ENCODE measurements at regions not wholly inside any gene's neighbourhood (a gene's known extent, or its start where the extent isn't known, plus 50 kb on each side); places are given as distances from the start of the nearest gene placed in this dataset.

DNA sequence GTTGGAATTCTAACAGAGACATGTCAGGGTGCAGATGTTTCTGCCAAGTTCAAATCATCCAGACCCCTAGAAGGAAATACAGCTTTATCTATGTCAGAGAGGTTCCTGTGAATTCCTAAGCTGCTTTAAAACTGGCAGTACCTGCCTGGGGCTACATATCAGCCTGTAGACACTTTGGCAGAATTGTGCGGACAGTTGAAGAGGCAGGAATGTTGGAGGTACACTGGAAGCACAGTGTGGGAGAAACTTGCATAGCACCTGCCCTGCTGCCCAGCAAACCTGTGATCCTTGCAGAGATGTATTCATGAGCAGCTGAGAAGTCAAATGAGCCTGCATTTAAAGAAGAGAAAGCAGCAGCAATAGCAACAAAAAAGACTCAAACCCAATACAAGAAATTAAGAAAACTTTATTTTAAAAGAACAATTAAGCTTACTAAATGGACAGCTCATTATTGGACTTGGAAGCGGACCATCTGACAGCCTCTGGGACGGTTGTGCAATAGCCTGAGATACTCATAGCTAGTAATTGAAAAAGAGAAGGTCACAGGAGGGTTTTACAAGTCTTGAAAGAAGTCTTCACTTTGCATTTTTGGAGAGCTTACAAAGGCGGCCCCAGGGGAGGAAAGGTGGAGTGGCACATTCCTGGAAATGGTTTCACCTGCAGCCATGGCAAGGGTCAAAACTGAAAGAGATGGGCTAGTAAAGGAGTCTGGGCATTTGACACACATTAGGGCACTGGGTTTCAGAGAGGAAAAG, 280.9 kb upstream of the FLRT2 start:
- no peak for DNase-seq (ENCODE audit: low read depth in 2 of 3, low spot score in 2 of 3)

GRCh38 chr14:85250414-85251189, 279.3 kb upstream of the FLRT2 start:
- DNase-seq (ENCODE audit: low read depth in 2 of 3, low spot score in 2 of 3): no peak

DNA sequence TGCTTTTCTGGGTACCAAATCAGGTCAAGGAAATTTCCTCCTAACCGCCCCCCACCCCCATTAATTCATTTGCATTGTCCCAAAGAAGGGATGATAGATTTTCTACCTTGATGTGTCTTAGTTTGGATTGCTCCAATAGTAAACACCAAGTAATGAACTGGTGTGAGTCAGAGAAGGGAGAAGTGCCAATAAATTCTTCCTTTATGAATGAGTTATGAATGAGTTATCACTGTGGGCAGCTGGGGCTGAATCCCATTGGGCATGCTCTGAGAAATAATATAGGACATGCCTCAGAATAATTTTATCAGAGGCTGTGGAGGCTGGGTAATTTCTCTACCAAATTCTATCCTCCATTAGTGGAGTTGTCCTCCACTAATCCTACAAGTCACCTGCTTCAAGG, 277.9 kb upstream of the FLRT2 start:
- DNase-seq (ENCODE audit: low read depth in 2 of 3, low spot score in 2 of 3): no peak

GRCh38 chr14:85254711-85255110, 275.2 kb upstream of the FLRT2 start:
- DNase-seq (ENCODE audit: low read depth in 2 of 3, low spot score in 2 of 3): no peak

DNA sequence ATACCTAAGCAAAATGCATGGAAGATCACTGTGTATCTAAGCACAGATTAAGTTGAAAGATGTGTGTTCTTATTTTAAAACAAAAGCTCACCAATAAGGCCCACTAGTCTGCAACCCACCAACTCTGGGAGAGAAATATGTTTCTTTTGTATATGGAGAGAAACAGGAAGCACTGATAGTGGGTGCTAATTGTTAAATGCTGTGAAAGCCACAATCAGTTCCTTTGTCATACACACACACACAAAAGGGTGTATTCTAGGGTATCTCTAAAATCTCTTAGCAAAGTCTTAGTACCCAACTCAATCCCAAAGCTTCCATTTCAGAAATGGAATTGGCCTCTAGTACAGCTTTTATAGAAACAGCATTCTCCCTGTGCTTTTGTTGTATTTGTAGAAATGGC, 272.7 kb upstream of the FLRT2 start:
- DNase-seq (ENCODE audit: low read depth in 2 of 3, low spot score in 2 of 3): no peak

- DNase-seq (ENCODE audit: low read depth in 2 of 3, low spot score in 2 of 3): no peak
Observed at GRCh38 chr14:85263916-85264675, 265.8 kb upstream of the FLRT2 start.

GRCh38 chr14:85273099-85273677, 256.8 kb upstream of the FLRT2 start:
- no peak for DNase-seq (ENCODE audit: low read depth in 2 of 3, low spot score in 2 of 3)

DNA sequence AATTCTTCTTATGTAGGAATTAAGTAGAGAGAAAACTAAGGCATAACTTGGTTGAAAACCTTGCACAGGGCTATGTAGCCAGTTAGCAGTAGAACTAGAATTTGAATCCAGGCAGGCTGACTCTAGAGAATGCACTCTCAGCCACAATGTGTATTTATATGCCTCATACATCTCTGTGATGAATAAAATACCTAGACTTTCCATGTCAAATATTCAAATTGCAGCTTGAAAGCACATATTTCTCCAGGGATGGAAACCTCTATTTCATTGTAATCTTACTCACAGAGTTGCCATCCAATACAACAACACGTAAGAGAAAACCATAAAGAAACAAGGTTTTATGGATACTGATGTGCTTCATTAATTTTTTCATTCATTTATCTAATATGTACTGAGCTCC, 256.0 kb upstream of the FLRT2 start:
- DNase-seq (ENCODE audit: low read depth in 2 of 3, low spot score in 2 of 3): no peak

DNA sequence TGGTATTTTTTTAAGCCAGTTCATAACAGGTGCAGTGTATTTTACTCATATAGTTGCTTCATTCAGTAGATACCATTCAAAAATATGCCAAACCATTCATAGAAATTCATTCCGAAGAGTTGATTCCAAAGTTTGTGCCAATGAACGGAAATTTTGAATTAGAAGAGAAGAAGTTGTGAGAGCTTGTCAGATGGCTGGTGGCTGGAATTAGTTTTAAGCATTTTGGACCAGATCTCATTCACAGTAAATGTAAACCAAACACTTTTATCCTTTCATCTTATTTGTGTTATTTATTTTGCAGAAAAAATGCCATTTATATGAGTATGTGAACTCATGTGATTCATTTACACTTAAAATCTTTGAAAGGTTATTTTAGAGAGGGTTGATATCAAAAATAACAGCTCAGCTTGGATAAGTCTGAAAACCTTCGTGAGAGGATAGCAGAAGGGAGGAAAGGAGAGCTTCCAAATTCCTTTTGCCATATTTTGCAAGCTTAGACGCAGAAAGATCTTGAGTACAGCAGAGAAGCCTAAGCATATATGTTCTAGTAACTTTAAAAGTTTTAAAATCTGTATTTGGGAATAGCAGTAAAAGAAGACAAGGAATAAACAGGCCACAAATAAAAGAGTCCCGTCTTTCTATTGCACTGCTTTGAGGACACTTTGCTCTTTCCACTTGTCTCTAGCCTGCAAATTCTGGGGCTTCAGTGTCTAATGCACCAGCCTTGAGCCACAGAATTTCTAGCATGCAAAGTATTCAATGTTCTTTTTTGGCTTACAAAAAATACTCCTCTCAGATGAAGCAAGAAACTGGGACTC, 253.6 kb upstream of the FLRT2 start:
- DNase-seq (ENCODE audit: low read depth in 2 of 3, low spot score in 2 of 3): no peak

DNA sequence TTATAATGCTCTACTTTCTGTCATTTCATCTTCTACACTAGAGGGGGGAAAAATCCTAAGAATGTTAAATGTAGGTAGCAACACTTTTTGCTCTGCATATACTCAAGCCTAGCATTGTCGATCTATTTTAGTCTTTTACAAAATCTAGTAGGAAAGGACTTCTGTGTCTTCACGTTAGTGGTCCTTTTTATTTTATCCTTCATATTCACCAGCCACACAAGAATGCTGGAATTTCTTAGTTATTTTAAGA, 253.0 kb upstream of the FLRT2 start:
- DNase-seq (ENCODE audit: low read depth in 2 of 3, low spot score in 2 of 3): no peak

DNA sequence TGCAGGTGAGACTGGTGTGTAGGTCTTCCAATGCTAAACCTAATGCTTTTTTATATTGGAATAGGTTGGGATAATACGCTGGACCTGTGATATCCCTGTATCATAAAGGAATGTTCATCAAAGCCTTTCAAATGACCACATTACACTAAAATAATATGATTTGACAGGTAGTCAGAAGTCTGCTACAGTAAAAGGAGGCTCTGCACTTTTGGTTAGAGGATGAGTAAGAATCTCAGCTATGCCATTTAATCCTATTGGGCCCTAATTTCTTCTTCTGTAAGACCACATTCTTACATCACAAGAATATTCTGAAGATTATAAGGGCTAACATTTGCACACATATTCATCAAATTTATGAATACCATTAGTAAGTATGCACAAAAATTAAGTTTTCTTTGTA, 250.5 kb upstream of the FLRT2 start:
- DNase-seq (ENCODE audit: low read depth in 2 of 3, low spot score in 2 of 3): no peak

DNA sequence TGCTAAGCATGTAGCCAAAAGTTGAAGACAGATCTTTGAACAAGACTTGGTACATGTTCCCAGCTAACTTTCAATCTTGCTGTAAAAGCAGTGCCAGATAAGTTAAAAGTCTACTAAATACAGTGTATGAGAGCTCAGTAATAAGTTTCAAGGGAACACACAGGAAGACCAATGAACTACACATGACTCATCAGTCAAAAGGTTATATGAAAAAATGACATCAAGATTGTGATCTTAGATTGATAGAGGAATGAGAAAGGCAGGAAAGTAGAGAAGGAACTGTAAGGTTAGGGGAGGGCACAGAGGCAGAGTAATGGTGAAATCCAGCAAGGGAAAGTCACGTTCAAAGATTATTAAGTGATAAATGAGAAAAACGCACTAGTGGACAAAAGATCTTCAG, 249.9 kb upstream of the FLRT2 start:
- DNase-seq (ENCODE audit: low read depth in 2 of 3, low spot score in 2 of 3): no peak

DNA sequence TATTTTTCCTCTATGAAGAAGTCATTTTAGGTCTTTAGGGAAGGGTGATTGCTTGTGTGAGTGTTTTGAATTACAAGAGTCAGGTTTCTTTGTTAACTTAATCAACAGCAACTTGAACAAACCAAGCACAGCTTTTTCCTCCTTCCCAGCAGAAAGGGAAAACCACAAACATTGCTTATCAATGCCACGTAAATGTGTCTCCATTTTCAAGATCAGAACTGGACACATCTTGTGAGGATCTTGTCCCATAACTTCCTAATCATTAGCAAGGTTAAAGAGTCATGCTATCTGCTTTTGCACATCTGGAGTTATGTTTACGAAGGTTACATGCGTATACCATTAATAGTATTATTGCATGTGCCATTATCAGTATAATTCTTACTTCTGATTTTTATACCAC, 248.0 kb upstream of the FLRT2 start:
- no peak for DNase-seq (ENCODE audit: low read depth in 2 of 3, low spot score in 2 of 3)

- DNase-seq (ENCODE audit: low read depth in 2 of 3, low spot score in 2 of 3): no peak
Observed at GRCh38 chr14:85288041-85288440, 241.9 kb upstream of the FLRT2 start.

- DNase-seq (ENCODE audit: low read depth in 2 of 3, low spot score in 2 of 3): no peak
Observed at GRCh38 chr14:85291731-85292130, 238.2 kb upstream of the FLRT2 start.

- DNase-seq (ENCODE audit: low read depth in 2 of 3, low spot score in 2 of 3): no peak
Observed at GRCh38 chr14:85293612-85294234, 236.2 kb upstream of the FLRT2 start.

GRCh38 chr14:85295318-85295717, 234.6 kb upstream of the FLRT2 start:
- DNase-seq (ENCODE audit: low read depth in 2 of 3, low spot score in 2 of 3): no peak

- no peak for DNase-seq (ENCODE audit: low read depth in 2 of 3, low spot score in 2 of 3)
Observed at GRCh38 chr14:85296456-85297210, 233.3 kb upstream of the FLRT2 start.

DNA sequence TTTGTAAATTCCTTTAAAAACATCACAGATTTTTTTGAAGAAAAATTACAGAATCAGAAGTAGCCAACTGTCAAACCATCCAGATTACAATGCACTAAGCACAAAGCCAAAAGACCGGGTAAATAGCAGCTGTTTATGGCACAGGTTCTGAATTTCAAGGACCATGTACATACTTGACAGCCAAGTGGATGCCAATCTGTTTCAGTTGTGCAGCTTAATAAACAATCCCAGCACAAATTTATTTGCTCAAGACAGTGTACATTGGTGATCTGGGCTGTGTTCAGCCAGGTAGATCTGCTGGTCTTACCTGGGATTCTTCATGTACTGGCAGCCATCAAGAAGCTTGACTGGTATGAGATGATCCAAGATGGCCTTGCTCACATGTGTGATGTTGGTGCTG, 229.8 kb upstream of the FLRT2 start:
- DNase-seq (ENCODE audit: low read depth in 2 of 3, low spot score in 2 of 3): no peak

- DNase-seq (ENCODE audit: low read depth in 2 of 3, low spot score in 2 of 3): no peak
Observed at GRCh38 chr14:85301506-85301905, 228.4 kb upstream of the FLRT2 start.

Data from activated CD8-positive, alpha-beta memory T cell treated with anti-CD3 and anti-CD28 coated beads for 48 hours (primary cell).